Astrocyte (in vitro differentiated cells and primary cell): ENCODE measurements at regions not wholly inside any gene's neighbourhood (a gene's known extent, or its start where the extent isn't known, plus 50 kb on each side); places are given as distances from the start of the nearest gene placed in this dataset.

ENCODE experiments used
- DNase-seq: peaks from one replicate; pipeline ENCODE4 v3.0.0-alpha.2; 2010; ENCODE audit warnings: low read depth
- FAIRE-seq: peaks from 2 replicates; lab custom pipeline; 2011; peaks lifted over from hg19 to GRCh38; lab: Jason Lieb, UNC
- H2AFZ ChIP-seq: 2 replicates; pipeline ENCODE4 v1.6.0; 2012; ENCODE audit warnings: low read depth, low read length, inconsistent platforms
- H3K27ac ChIP-seq: 2 replicates; pipeline ENCODE4 v1.5.1; 2011; ENCODE audit warnings: low read depth, low read length, inconsistent platforms
- H3K27me3 ChIP-seq: 2 replicates; pipeline ENCODE4 v1.6.0; 2011; ENCODE audit warnings: low read length, inconsistent platforms; ENCODE audit not compliant: insufficient read depth
- H3K36me3 ChIP-seq: 2 replicates; pipeline ENCODE4 v1.5.1; 2011; ENCODE audit warnings: low read length, inconsistent platforms; ENCODE audit not compliant: insufficient read depth
- H3K4me1 ChIP-seq: 2 replicates; pipeline ENCODE4 v1.5.1; 2011; ENCODE audit warnings: low read length, inconsistent platforms; ENCODE audit not compliant: insufficient read depth
- H3K4me2 ChIP-seq: 2 replicates; pipeline ENCODE4 v1.6.0; 2012; ENCODE audit warnings: low read length, inconsistent platforms
- H3K4me3 ChIP-seq: 2 replicates; pipeline ENCODE4 v1.5.1; 2011; ENCODE audit warnings: low read depth, mild to moderate bottlenecking, low read length, inconsistent platforms; ENCODE audit not compliant: insufficient read depth
- H3K79me2 ChIP-seq: 2 replicates; pipeline ENCODE4 v1.6.0; 2012; ENCODE audit warnings: mild to moderate bottlenecking, low read length, inconsistent platforms; ENCODE audit not compliant: insufficient read depth
- H3K9ac ChIP-seq: 2 replicates; pipeline ENCODE4 v1.6.0; 2012; ENCODE audit warnings: mild to moderate bottlenecking, low read length, inconsistent platforms
- H3K9me3 ChIP-seq: 2 replicates; pipeline ENCODE4 v1.5.1; 2012; ENCODE audit warnings: low read depth, mild to moderate bottlenecking, low read length, inconsistent platforms; ENCODE audit not compliant: insufficient read depth
- H4K20me1 ChIP-seq: 2 replicates; pipeline ENCODE4 v1.6.0; 2012; ENCODE audit warnings: low read length, inconsistent platforms; ENCODE audit not compliant: insufficient read depth
- H3K27ac Mint-ChIP-seq: one replicate; pipeline ENCODE4 v1.8.0; 2021; ENCODE audit warnings: mild to moderate bottlenecking, mixed read lengths; ENCODE audit not compliant: unreplicated experiment
- H3K27me3 Mint-ChIP-seq: one replicate; pipeline ENCODE4 v1.8.0; 2021; ENCODE audit warnings: low read depth, mixed read lengths; ENCODE audit not compliant: unreplicated experiment
- H3K36me3 Mint-ChIP-seq: one replicate; pipeline ENCODE4 v1.8.0; 2021; ENCODE audit warnings: low read depth, mixed read lengths; ENCODE audit not compliant: unreplicated experiment
- H3K4me1 Mint-ChIP-seq: one replicate; pipeline ENCODE4 v1.8.0; 2021; ENCODE audit warnings: low read depth, mixed read lengths; ENCODE audit not compliant: unreplicated experiment
- H3K4me3 Mint-ChIP-seq: one replicate; pipeline ENCODE4 v1.8.0; 2021; ENCODE audit warnings: mild to moderate bottlenecking, moderate library complexity, mixed read lengths; ENCODE audit not compliant: unreplicated experiment
- H3K9me3 Mint-ChIP-seq: one replicate; pipeline ENCODE4 v1.8.0; 2021; ENCODE audit warnings: mild to moderate bottlenecking, mixed read lengths; ENCODE audit not compliant: unreplicated experiment
- EZH2 ChIP-seq: IDR thresholded peaks from 2 replicates; pipeline ENCODE4 v1.6.1; 2012; ENCODE audit warnings: mild to moderate bottlenecking, low read length, inconsistent platforms; ENCODE audit not compliant: insufficient read depth
- TF ChIP-seq, protein P1 (sequence below): IDR thresholded peaks from 2 replicates; pipeline ENCODE4 v1.5.1; 2011; ENCODE audit warnings: low read depth, mild to moderate bottlenecking, inconsistent platforms, low read length, moderate library complexity; ENCODE audit not compliant: insufficient read depth

DNA sequence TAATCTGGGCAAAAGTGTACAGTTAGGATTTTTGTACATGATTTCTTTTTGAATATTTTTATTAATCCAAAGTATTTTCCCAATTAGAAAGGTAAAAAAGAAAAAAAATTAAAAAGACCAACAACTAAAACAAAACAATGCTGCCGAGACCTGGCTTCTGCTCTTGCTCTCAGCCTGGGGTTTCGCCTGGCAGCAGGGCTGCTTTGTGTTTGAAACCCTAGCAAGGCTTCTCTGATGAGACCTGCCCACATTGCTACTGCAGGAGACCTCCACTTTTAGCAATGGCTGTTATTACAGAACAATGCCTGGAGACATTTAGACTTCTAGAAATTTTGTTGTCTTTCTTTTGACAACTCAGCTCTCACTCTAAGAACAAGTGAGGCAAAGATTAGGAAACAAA lies 1153.0 kb upstream of the TMEM132C start:
- no peak for DNase-seq
- no peaks in the 10 kb centered on the region for H3K27me3 Mint-ChIP-seq
- no peak overlapping the region for H3K4me3 ChIP-seq
- H3K4me2 ChIP-seq: no peak overlapping the region
- H4K20me1 ChIP-seq: no peaks in the 10 kb centered on the region
- no peaks in the 10 kb centered on the region for H3K36me3 Mint-ChIP-seq
- no peaks in the 10 kb centered on the region for H3K4me1 Mint-ChIP-seq
- no peak for TF ChIP-seq EZH2
- TF ChIP-seq, protein P1, sequence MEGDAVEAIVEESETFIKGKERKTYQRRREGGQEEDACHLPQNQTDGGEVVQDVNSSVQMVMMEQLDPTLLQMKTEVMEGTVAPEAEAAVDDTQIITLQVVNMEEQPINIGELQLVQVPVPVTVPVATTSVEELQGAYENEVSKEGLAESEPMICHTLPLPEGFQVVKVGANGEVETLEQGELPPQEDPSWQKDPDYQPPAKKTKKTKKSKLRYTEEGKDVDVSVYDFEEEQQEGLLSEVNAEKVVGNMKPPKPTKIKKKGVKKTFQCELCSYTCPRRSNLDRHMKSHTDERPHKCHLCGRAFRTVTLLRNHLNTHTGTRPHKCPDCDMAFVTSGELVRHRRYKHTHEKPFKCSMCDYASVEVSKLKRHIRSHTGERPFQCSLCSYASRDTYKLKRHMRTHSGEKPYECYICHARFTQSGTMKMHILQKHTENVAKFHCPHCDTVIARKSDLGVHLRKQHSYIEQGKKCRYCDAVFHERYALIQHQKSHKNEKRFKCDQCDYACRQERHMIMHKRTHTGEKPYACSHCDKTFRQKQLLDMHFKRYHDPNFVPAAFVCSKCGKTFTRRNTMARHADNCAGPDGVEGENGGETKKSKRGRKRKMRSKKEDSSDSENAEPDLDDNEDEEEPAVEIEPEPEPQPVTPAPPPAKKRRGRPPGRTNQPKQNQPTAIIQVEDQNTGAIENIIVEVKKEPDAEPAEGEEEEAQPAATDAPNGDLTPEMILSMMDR: no peak
- no peak overlapping the region for H3K27ac ChIP-seq
- H3K9ac ChIP-seq: no peak overlapping the region
- H3K79me2 ChIP-seq: no peaks in the 10 kb centered on the region
- H2AFZ ChIP-seq: no peak overlapping the region
- peaks cover 7% of the 10 kb centered on the region for H3K9me3 Mint-ChIP-seq
- no peak for FAIRE-seq
- H3K4me1 ChIP-seq: no peaks in the 10 kb centered on the region
- H3K4me3 Mint-ChIP-seq: no peak overlapping the region
- no peak overlapping the region for H3K27ac Mint-ChIP-seq
- H3K27me3 ChIP-seq: no peaks in the 10 kb centered on the region
- H3K9me3 ChIP-seq: no peaks in the 10 kb centered on the region
- H3K36me3 ChIP-seq: no peaks in the 10 kb centered on the region

- H3K36me3 Mint-ChIP-seq: no peaks in the 10 kb centered on the region
These were observed 1151.4 kb upstream of the TMEM132C start for GRCh38 chr12:127115468-127116035.

GRCh38 chr12:127118251-127118650 lies 1148.7 kb upstream of the TMEM132C start:
- no peaks in the 10 kb centered on the region for H3K4me1 Mint-ChIP-seq
- Histone ChIP-seq H3K9ac (no peak overlapping the region), H3K4me1 (no peaks in the 10 kb centered on the region), H4K20me1 (no peaks in the 10 kb centered on the region), H3K36me3 (no peaks in the 10 kb centered on the region), H3K4me3 (no peak overlapping the region), H3K79me2 (no peaks in the 10 kb centered on the region), H2AFZ (no peak overlapping the region), H3K27ac (no peak overlapping the region), H3K27me3 (no peaks in the 10 kb centered on the region), H3K9me3 (no peaks in the 10 kb centered on the region), H3K4me2 (no peak overlapping the region)
- no peak overlapping the region for H3K27ac Mint-ChIP-seq
- H3K36me3 Mint-ChIP-seq: no peaks in the 10 kb centered on the region
- peaks cover 7% of the 10 kb centered on the region for H3K9me3 Mint-ChIP-seq
- H3K4me3 Mint-ChIP-seq: no peak overlapping the region
- no peaks in the 10 kb centered on the region for H3K27me3 Mint-ChIP-seq
- no peak for DNase-seq
- no peak for TF ChIP-seq EZH2
- TF ChIP-seq, protein P1: no peak
- no peak for FAIRE-seq

More at GRCh38 chr12:127115468-127116035, 1151.4 kb upstream of the TMEM132C start:
- Histone ChIP-seq H3K4me3 (no peak overlapping the region), H3K27me3 (no peaks in the 10 kb centered on the region), H4K20me1 (no peaks in the 10 kb centered on the region), H3K9ac (no peak overlapping the region), H3K27ac (no peak overlapping the region), H3K4me1 (no peaks in the 10 kb centered on the region), H3K4me2 (no peak overlapping the region), H3K36me3 (no peaks in the 10 kb centered on the region), H2AFZ (no peak overlapping the region), H3K9me3 (no peaks in the 10 kb centered on the region), H3K79me2 (no peaks in the 10 kb centered on the region)
- Mint-ChIP-seq H3K4me3 (no peak overlapping the region), H3K9me3 (peaks cover 5% of the 10 kb centered on the region), H3K4me1 (no peaks in the 10 kb centered on the region), H3K27me3 (no peaks in the 10 kb centered on the region), H3K27ac (no peak overlapping the region)
- no peak for FAIRE-seq
- peak; percentile 42 for DNase-seq
- no peak for TF ChIP-seq EZH2
- TF ChIP-seq, protein P1: no peak
